Common myeloid progenitor, CD34-positive (primary cell): ENCODE measurements at regions not wholly inside any gene's neighbourhood (a gene's known extent, or its start where the extent isn't known, plus 50 kb on each side); places are given as distances from the start of the nearest gene placed in this dataset.

Experiments
- CTCF ChIA-PET: fragments of 350-600 bp; sonication (Branson Sonifier 250); formaldehyde crosslinking; loops from one replicate; lab custom pipeline; 2021; ENCODE audit warnings: antibody characterized with exemption; lab: Charles Lee
- POLR2A ChIA-PET: fragments of 350-600 bp; sonication (Branson Sonifier 250); formaldehyde crosslinking; loops from one replicate; lab custom pipeline; 2021; ENCODE audit warnings: antibody characterized with exemption; lab: Charles Lee
- DNase-seq, 3 donors: peaks; one replicate each; pipeline versions ENCODE4 v3.0.0 to v3.0.0-alpha.2; 2013
- H3K27ac ChIP-seq, 2 experiments: 1 replicate in 1 of 2; 2 replicates in 1 of 2; pipeline ENCODE4 v1.7.0; 2013; ENCODE audit warnings: inconsistent platforms in 2 of 2, low read length in 2 of 2, mild to moderate bottlenecking in 2 of 2, low read depth in 1 of 2, moderate library complexity in 1 of 2; ENCODE audit not compliant: severe bottlenecking in 2 of 2, insufficient read depth in 1 of 2, poor library complexity in 1 of 2
- H3K27me3 ChIP-seq, 5 experiments: replicated peaks in 2 of 5; 1 replicate in 3 of 5; 2 replicates in 2 of 5; pipeline versions ENCODE4 v1.6.1 to v1.7.0; 2013; ENCODE audit warnings: low read length in 4 of 5, mild to moderate bottlenecking in 2 of 5, moderate library complexity in 2 of 5, inconsistent platforms in 1 of 5; ENCODE audit not compliant: insufficient read depth in 5 of 5, control insufficient read depth in 4 of 5
- H3K36me3 ChIP-seq, 4 experiments: 1 replicate in 2 of 4; 2 replicates in 2 of 4; pipeline versions ENCODE4 v1.6.1 to v1.7.0; 2013; ENCODE audit warnings: low read length in 3 of 4, control low read depth in 1 of 4, mild to moderate bottlenecking in 1 of 4; ENCODE audit not compliant: control insufficient read depth in 4 of 4, insufficient read depth in 4 of 4
- H3K4me1 ChIP-seq, 4 experiments: 1 replicate in 3 of 4; 2 replicates in 1 of 4; pipeline versions ENCODE4 v1.6.1 to v1.7.1; 2013; ENCODE audit warnings: low read length in 3 of 4, mild to moderate bottlenecking in 3 of 4, control low read depth in 1 of 4, inconsistent platforms in 1 of 4, moderate library complexity in 1 of 4; ENCODE audit not compliant: control insufficient read depth in 4 of 4, insufficient read depth in 4 of 4; ENCODE audit errors: control extremely low read depth in 1 of 4
- H3K4me3 ChIP-seq, 7 experiments: 1 replicate in 4 of 7; 2 replicates in 3 of 7; pipeline versions ENCODE4 v1.5.1 to v1.7.0; 2013; ENCODE audit warnings: mild to moderate bottlenecking in 7 of 7, low read length in 6 of 7, moderate library complexity in 6 of 7, inconsistent platforms in 2 of 7, low read depth in 2 of 7, control low read depth in 1 of 7; ENCODE audit not compliant: insufficient read depth in 4 of 7, control insufficient read depth in 1 of 7; ENCODE audit errors: extremely low read depth in 1 of 7
- H3K9me3 ChIP-seq, 5 experiments: 1 replicate in 4 of 5; 2 replicates in 1 of 5; pipeline versions ENCODE4 v1.6.1 to v1.7.1; 2013; ENCODE audit warnings: low read length in 4 of 5, mild to moderate bottlenecking in 2 of 5, inconsistent platforms in 1 of 5, low read depth in 1 of 5, moderate library complexity in 1 of 5; ENCODE audit not compliant: control insufficient read depth in 4 of 5, insufficient read depth in 2 of 5; ENCODE audit errors: control extremely low read depth in 1 of 5
- WGBS: methylation state at CpG from one replicate; pipeline ENCODE4 v1.1.5; 2013; ENCODE audit not compliant: insufficient coverage; 5-methylcytosine and 5-hydroxymethylcytosine counted together

GRCh38 chr11:133681901-133682300 lies 149.6 kb upstream of the OPCML start:
- no peak for DNase-seq
- ChIA-PET POLR2A (no interaction called here), CTCF (no interaction called here)
- WGBS: 26% methylated on average over 5 of the region's 6 CpGs
- no peaks in the 10 kb centered on the region for H3K36me3 ChIP-seq
- H3K27me3 ChIP-seq: peaks cover 0 to 25% (median 6%) of the 10 kb centered on the region in 5 experiments
- H3K4me3 ChIP-seq: no peak overlapping the region
- H3K27ac ChIP-seq: no peak overlapping the region
- H3K4me1 ChIP-seq: no peaks in the 10 kb centered on the region
- no peaks in the 10 kb centered on the region for H3K9me3 ChIP-seq

GRCh38 chr11:133679896-133680295 lies 147.6 kb upstream of the OPCML start:
- no peak overlapping the region for H3K27ac ChIP-seq
- POLR2A ChIA-PET: no interaction called here
- no peak overlapping the region for H3K4me3 ChIP-seq
- peaks cover 0 to 25% (median 6%) of the 10 kb centered on the region in 5 experiments for H3K27me3 ChIP-seq
- CTCF ChIA-PET: no interaction called here
- 98% methylated on average over 5 of the region's 5 CpGs for WGBS
- no peaks in the 10 kb centered on the region for H3K9me3 ChIP-seq
- DNase-seq: no peak
- H3K4me1 ChIP-seq: no peaks in the 10 kb centered on the region
- no peaks in the 10 kb centered on the region for H3K36me3 ChIP-seq

GRCh38 chr11:133678191-133678590 lies 145.9 kb upstream of the OPCML start:
- CTCF ChIA-PET: no interaction called here
- H3K4me3 ChIP-seq: no peak overlapping the region
- 100% methylated on average over 1 of the region's 2 CpGs for WGBS
- H3K27ac ChIP-seq: no peak overlapping the region
- no peak for DNase-seq
- no peaks in the 10 kb centered on the region for H3K36me3 ChIP-seq
- no peaks in the 10 kb centered on the region for H3K9me3 ChIP-seq
- POLR2A ChIA-PET: no interaction called here
- no peaks in the 10 kb centered on the region for H3K4me1 ChIP-seq
- peaks cover 0 to 23% (median 6%) of the 10 kb centered on the region in 5 experiments for H3K27me3 ChIP-seq

GRCh38 chr11:133677387-133677786 lies 145.1 kb upstream of the OPCML start:
- no CpG with 5 or more reads among the region's 3 CpGs for WGBS
- no peak for DNase-seq
- H3K4me3 ChIP-seq: no peak overlapping the region
- H3K27ac ChIP-seq: no peak overlapping the region
- ChIA-PET POLR2A (no interaction called here), CTCF (no interaction called here)
- no peaks in the 10 kb centered on the region for H3K9me3 ChIP-seq
- H3K36me3 ChIP-seq: no peaks in the 10 kb centered on the region
- H3K27me3 ChIP-seq: peaks cover 0 to 21% (median 4%) of the 10 kb centered on the region in 5 experiments
- H3K4me1 ChIP-seq: no peaks in the 10 kb centered on the region

GRCh38 chr11:133676265-133676664 lies 144.0 kb upstream of the OPCML start:
- H3K4me3 ChIP-seq: no peak overlapping the region
- no peaks in the 10 kb centered on the region for H3K4me1 ChIP-seq
- DNase-seq: no peak
- ChIA-PET CTCF (no interaction called here), POLR2A (no interaction called here)
- WGBS: 70% methylated on average over 1 of the region's 1 CpG
- H3K9me3 ChIP-seq: no peaks in the 10 kb centered on the region
- peaks cover 0 to 11% (median 0%) of the 10 kb centered on the region in 5 experiments for H3K27me3 ChIP-seq
- H3K36me3 ChIP-seq: no peaks in the 10 kb centered on the region
- no peak overlapping the region for H3K27ac ChIP-seq

- DNase-seq: peak in 2 of 3 donors; percentile 17 to 41
- H3K27me3 ChIP-seq: peaks cover 0 to 10% (median 0%) of the 10 kb centered on the region in 5 experiments
- H3K27ac ChIP-seq: no peak overlapping the region
- ChIA-PET CTCF (no interaction called here), POLR2A (no interaction called here)
- no peak overlapping the region for H3K4me3 ChIP-seq
- no peaks in the 10 kb centered on the region for H3K36me3 ChIP-seq
- no peaks in the 10 kb centered on the region for H3K4me1 ChIP-seq
- H3K9me3 ChIP-seq: no peaks in the 10 kb centered on the region
- WGBS: 47% methylated on average over 9 of the region's 12 CpGs
Measured at GRCh38 chr11:133669371-133670053, 137.2 kb upstream of the OPCML start.

- peaks cover 0 to 7% (median 0%) of the 10 kb centered on the region in 5 experiments for H3K27me3 ChIP-seq
- CTCF ChIA-PET: interaction anchor here (1.3 kb wide), 1 partner anchor 12 kb away, joined by 3 read pairs; no protein-coding TSS in a partner anchor
- H3K27ac ChIP-seq: no peak overlapping the region
- no peaks in the 10 kb centered on the region for H3K4me1 ChIP-seq
- POLR2A ChIA-PET: no interaction called here
- 78% methylated on average over 10 of the region's 13 CpGs for WGBS
- no peaks in the 10 kb centered on the region for H3K36me3 ChIP-seq
- no peaks in the 10 kb centered on the region for H3K9me3 ChIP-seq
- DNase-seq: no peak
- no peak overlapping the region for H3K4me3 ChIP-seq
Measured at GRCh38 chr11:133663135-133663985, 131.1 kb upstream of the OPCML start.
